ENCODE measurements at regions not wholly inside any gene's neighbourhood (a gene's known extent, or its start where the extent isn't known, plus 50 kb on each side); places are given as distances from the start of the nearest gene placed in this dataset. TPM values are rescaled to one million over a fixed set of nuclear protein-coding genes. Genes with fewer than 3 reads are reported as not detected.

DNA sequence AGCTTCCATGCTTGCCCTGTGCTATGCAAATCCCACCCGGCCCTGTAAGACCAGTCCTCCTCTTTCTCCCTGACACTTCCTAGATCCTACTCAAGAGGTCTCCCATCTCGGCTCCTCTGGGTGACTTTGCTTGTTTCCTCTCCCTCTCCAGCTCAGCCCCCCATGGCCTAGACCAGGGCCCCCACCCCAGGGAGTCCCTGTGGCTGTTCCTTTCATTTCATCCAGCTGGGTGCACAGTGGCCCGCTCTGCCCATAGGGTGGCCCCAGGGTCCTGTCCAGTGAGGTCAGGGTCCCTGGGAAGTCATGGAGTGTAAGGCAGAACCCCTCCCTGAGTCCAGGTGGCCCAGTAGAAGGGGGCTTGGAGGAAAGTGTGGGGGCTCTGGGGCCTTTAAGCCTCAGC lies 52.3 kb upstream of the NKX1-1 start:
- Histone ChIP-seq H3K27me3 (no peaks in the 10 kb centered on the region), H3K27ac (no peak overlapping the region), H3K4me1 (no peaks in the 10 kb centered on the region), H3K36me3 (no peaks in the 10 kb centered on the region), H3K4me3 (replicated peaks in 1 of 3) (no peak overlapping the region), H3K9me3 (no peaks in the 10 kb centered on the region)
- no peak for DNase-seq
- intact Hi-C loops (cut with DNase I): no loop called here
- 53 to 61% methylated on average over 3 of the region's 3 CpGs for WGBS, 2 donors
- TF ChIP-seq POLR2A (IDR thresholded peaks at IDR 0.05) (no peak), CTCF (IDR thresholded peaks at IDR 0.05) (no peak)

Small RNA genes in the stretch of these regions (small RNA-seq; reads per million reads assigned to genes)
- not detected for gene AC147067.2
